ENCODE measurements at regions not wholly inside any gene's neighbourhood (a gene's known extent, or its start where the extent isn't known, plus 50 kb on each side); places are given as distances from the start of the nearest gene placed in this dataset.

- TF ChIP-seq CTCF (IDR thresholded peaks at IDR 0.05; ENCODE audit: low read depth, low read length, missing input control) (no peak), RAD21 (IDR thresholded peaks at IDR 0.05) (no peak), ZBTB33 (IDR thresholded peaks at IDR 0.05) (no peak), GABPA (IDR thresholded peaks at IDR 0.05 in 1 of 2, conservative IDR thresholded peaks at IDR 0.05 in 1 of 2) (no peak), ATF3 (IDR thresholded peaks at IDR 0.05) (no peak)
Observed at GRCh38 chr6:84466511-84466910, 239.1 kb upstream of the CEP162 start.

Measured in liver (tissue), 3 donors.